Adrenal gland (tissue), 9 donors: ENCODE measurements at regions not wholly inside any gene's neighbourhood (a gene's known extent, or its start where the extent isn't known, plus 50 kb on each side); places are given as distances from the start of the nearest gene placed in this dataset.

Source experiments
- DNase-seq, 7 donors: peaks; one replicate each; pipeline ENCODE4 v3.0.0-alpha.2; 2019 to 2020
- H3K27ac ChIP-seq, 5 donors: fragments of 200-600 bp; sonication (generic) in 4 of 5; 1 replicate in 3 of 5; 2 replicates in 2 of 5; pipeline versions ENCODE4 v1.5.1 to v1.8.0; 2016 to 2020; ENCODE audit warnings: mild to moderate bottlenecking in 1 of 5
- H3K27me3 ChIP-seq: fragments of 200-600 bp; 2 replicates; pipeline ENCODE4 v1.8.0; 2021
- H3K36me3 ChIP-seq, 2 donors: fragments of 200-600 bp; replicated peaks in 1 of 2; 1 replicate in 1 of 2; 2 replicates in 1 of 2; pipeline versions ENCODE4 v1.5.1 to v1.8.0; 2018 to 2022
- H3K4me1 ChIP-seq, 2 donors: fragments of 200-600 bp; replicated peaks in 1 of 2; 1 replicate in 1 of 2; 2 replicates in 1 of 2; pipeline versions ENCODE4 v1.5.1 to v1.8.0; 2018 to 2021
- H3K4me3 ChIP-seq, 4 donors: fragments of 200-600 bp; sonication (generic) in 3 of 4; one replicate each; pipeline ENCODE4 v1.5.1; 2016 to 2018
- H3K9me3 ChIP-seq, 3 donors: fragments of 200-600 bp; sonication (generic) in 1 of 3; replicated peaks in 1 of 3; 1 replicate in 2 of 3; 2 replicates in 1 of 3; pipeline versions ENCODE4 v1.5.1 to v1.8.0; 2016 to 2021
- POLR2A ChIP-seq, 2 donors: fragments of 450-650 bp; IDR thresholded peaks; one replicate each; pipeline ENCODE4 v1.6.1; 2017; ENCODE audit warnings: antibody characterized with exemption in 2 of 2, mild to moderate bottlenecking in 2 of 2, moderate library complexity in 1 of 2
- WGBS, 4 donors: extraction: QIAGEN DNeasy Blood & Tissue Kit in 2 of 4; methylation state at CpG; one replicate each; pipeline versions ENCODE4 v1.1.5 to v1.1.7; 2013 to 2017; 5-methylcytosine and 5-hydroxymethylcytosine counted together
- intact Hi-C, 2 donors: fragments of 100-400 bp; cut with DNase I; formaldehyde crosslinking; loops; one replicate each; pipeline versions ENCODE4 v1.14.1 to v1.15.0; 2022 to 2023
- TF ChIP-seq, protein P1 (sequence below), 6 experiments: fragments of 450-650 bp in 4 of 6; fragments of 200-600 bp in 2 of 6; sonication (generic) in 1 of 6; IDR thresholded peaks; 1 replicate in 5 of 6; 2 replicates in 1 of 6; pipeline versions ENCODE4 v1.5.1 to v1.8.0; 2016 to 2021; ENCODE audit warnings: antibody characterized with exemption in 6 of 6, mild to moderate bottlenecking in 2 of 6, moderate library complexity in 1 of 6
- donor health status: healthy with polysubstance abuse.
- donor health status: Bipolar disorder and iron deficiency.
- donor health status: DM: yes; HTN: yes; CAD: no.
- donor health status: DM: no; HTN: no; CAD: no.
- donor health status: DM: no; HTN: no; CAD: no.

DNA sequence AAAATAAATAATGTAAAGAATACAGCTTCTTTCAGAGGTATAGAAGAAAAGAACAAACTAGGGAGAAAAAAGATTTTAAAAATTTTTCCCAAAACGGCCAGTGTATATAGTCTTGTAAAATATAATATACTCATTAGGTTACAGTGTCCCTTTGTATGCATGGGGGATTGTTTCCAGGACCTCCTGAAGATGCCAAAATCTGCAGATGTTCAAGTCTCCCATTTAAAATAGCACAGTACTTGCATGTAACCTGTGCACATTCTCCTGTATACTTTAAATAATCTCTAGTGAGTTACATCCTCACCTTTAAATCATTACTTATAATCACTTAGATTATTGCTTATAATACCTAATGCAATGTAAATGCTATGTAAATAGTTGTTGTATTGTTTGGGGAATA, 80.6 kb upstream of the LRRTM4 start:
- no peak for TF ChIP-seq POLR2A (IDR thresholded peaks at IDR 0.05)
- TF ChIP-seq, protein P1, sequence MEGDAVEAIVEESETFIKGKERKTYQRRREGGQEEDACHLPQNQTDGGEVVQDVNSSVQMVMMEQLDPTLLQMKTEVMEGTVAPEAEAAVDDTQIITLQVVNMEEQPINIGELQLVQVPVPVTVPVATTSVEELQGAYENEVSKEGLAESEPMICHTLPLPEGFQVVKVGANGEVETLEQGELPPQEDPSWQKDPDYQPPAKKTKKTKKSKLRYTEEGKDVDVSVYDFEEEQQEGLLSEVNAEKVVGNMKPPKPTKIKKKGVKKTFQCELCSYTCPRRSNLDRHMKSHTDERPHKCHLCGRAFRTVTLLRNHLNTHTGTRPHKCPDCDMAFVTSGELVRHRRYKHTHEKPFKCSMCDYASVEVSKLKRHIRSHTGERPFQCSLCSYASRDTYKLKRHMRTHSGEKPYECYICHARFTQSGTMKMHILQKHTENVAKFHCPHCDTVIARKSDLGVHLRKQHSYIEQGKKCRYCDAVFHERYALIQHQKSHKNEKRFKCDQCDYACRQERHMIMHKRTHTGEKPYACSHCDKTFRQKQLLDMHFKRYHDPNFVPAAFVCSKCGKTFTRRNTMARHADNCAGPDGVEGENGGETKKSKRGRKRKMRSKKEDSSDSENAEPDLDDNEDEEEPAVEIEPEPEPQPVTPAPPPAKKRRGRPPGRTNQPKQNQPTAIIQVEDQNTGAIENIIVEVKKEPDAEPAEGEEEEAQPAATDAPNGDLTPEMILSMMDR (IDR thresholded peaks at IDR 0.05), result no peak
- intact Hi-C loops, result no loop called here

DNA sequence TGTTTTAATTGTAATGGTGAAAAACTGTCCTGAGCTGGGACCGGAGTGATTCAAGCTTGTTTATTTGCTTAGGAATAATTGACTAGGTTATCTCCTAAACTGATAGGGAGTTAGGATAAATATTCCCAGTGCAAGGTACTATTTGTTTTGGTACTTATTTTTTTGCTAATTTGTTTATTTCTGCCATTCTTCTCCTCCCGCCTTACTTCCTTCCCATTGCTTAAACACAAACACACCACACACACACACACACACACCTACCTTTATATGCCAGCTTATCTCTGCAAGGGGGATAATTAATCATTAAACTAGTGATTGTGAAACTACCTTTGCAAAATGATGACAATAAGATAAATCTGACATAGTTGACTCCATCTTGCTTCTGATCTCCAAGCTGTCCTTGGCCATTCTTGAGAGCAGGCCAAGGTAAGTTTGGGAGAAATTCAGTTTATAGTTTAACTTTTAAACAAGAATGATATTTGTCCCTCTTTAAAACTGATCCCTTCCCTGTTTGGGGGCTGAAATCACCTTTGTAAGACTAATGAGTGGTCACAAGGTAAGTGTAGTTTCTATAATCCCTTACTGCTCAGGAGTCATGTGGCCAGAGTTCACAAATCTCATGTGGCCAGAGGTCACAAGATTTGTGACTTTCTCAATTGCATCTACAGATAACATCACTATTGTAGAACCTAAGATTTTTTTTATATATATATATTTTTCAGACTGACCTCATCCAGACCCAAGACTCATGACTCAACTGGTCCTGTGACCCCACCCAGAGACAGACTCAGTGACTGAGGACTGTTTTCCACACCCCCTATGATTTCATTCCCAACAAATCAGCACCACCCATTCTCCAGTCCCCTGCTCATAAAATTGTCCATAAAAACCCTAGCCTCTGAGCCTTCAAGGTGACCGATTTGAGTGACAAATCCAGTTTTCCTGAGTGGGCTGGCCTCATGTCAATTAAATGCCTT, 83.1 kb upstream of the LRRTM4 start:
- DNase-seq, result no peak
- no peak overlapping the region for H3K27ac ChIP-seq
- intact Hi-C loops, result no loop called here
- H3K4me1 ChIP-seq, result no peaks in the 10 kb centered on the region
- TF ChIP-seq, protein P1 (IDR thresholded peaks at IDR 0.05), result no peak
- no peak for TF ChIP-seq POLR2A (IDR thresholded peaks at IDR 0.05)
- no peak overlapping the region for H3K4me3 ChIP-seq
- H3K27me3 ChIP-seq, result no peaks in the 10 kb centered on the region
- H3K9me3 ChIP-seq, result no peaks in the 10 kb centered on the region
- WGBS, 4 donors, result 69 to 77% (median 76%) methylated on average over 3 of the region's 3 CpGs
- no peaks in the 10 kb centered on the region for H3K36me3 ChIP-seq

More for the DNA sequence above, 80.6 kb upstream of the LRRTM4 start:
- no peaks in the 10 kb centered on the region for H3K27me3 ChIP-seq
- no peaks in the 10 kb centered on the region for H3K9me3 ChIP-seq
- no peak overlapping the region for H3K27ac ChIP-seq
- DNase-seq, result no peak
- 11 to 41% (median 21%) methylated on average over 1 of the region's 1 CpG for WGBS, 4 donors
- no peaks in the 10 kb centered on the region for H3K4me1 ChIP-seq
- no peak overlapping the region for H3K4me3 ChIP-seq
- no peaks in the 10 kb centered on the region for H3K36me3 ChIP-seq

DNA sequence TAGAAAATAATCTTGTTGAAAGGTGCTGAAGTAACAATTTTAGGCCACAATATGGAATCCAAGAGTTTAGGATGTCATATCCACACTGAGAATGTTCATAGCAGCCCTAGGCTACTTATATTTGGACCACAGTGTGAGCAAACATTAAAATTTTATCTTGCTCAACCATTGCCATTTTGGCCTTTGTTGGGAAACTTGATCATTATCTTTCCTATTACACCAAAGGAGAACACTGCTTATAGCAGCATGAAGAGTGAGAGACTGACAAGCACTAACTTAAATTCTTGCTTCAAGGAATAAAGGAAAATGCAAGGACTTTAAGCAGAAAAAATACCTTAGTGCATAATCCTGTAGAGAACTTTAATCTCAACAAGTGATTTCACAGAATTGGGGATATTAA, 86.3 kb upstream of the LRRTM4 start:
- Histone ChIP-seq H3K27ac (no peak overlapping the region), H3K27me3 (no peaks in the 10 kb centered on the region), H3K36me3 (no peaks in the 10 kb centered on the region), H3K4me1 (no peaks in the 10 kb centered on the region), H3K9me3 (no peaks in the 10 kb centered on the region), H3K4me3 (no peak overlapping the region)
- TF ChIP-seq, protein P1 (IDR thresholded peaks at IDR 0.05), result no peak
- no peak for TF ChIP-seq POLR2A (IDR thresholded peaks at IDR 0.05)
- intact Hi-C loops, result no loop called here
- no peak for DNase-seq

DNA sequence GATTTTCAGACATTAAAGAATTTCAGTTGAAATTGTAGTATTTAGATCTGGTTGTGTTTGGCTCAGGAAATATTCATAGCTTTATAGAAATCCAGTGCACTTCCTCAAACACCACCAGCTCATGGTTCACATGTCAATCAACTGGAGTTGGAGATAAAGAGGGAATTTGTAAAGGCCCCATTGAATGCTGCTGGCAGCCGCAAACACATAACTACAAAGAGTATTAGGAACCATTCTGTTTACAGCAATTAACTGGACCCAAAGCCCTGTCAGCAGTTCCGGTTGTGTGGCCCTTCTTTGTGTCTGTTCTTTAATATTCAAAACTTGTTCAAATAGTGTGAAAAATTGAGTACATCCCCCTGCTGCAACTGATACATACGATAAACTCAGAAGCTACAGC, 107.4 kb upstream of the LRRTM4 start:
- TF ChIP-seq, protein P1 (IDR thresholded peaks at IDR 0.05), result no peak
- no peak for TF ChIP-seq POLR2A (IDR thresholded peaks at IDR 0.05)
- 66 to 73% (median 71%) methylated on average over 3 of the region's 3 CpGs for WGBS, 4 donors

More for the DNA sequence above, 107.4 kb upstream of the LRRTM4 start:
- no peak overlapping the region for H3K27ac ChIP-seq
- intact Hi-C loops, result no loop called here
- no peak overlapping the region for H3K4me3 ChIP-seq
- DNase-seq, result no peak
- no peaks in the 10 kb centered on the region for H3K36me3 ChIP-seq
- H3K9me3 ChIP-seq, result no peaks in the 10 kb centered on the region
- no peaks in the 10 kb centered on the region for H3K27me3 ChIP-seq
- no peaks in the 10 kb centered on the region for H3K4me1 ChIP-seq
